ENCODE measurements at regions not wholly inside any gene's neighbourhood (a gene's known extent, or its start where the extent isn't known, plus 50 kb on each side); places are given as distances from the start of the nearest gene placed in this dataset.

- no peaks in the 10 kb centered on the region for H3K36me3 ChIP-seq (ENCODE audit: control insufficient read depth, insufficient read depth, low read length)
- no peak overlapping the region for H3K27ac ChIP-seq (ENCODE audit: insufficient read depth, low read length)
- H3K27me3 ChIP-seq (ENCODE audit: control insufficient read depth, insufficient read depth, low read length), result peaks cover 11% of the 10 kb centered on the region
- TF ChIP-seq EZH2 (IDR thresholded peaks at IDR 0.05; ENCODE audit: low read length, missing control alignments), result no peak
- no peak for TF ChIP-seq CTCF (conservative IDR thresholded peaks at IDR 0.05 in 1 of 2, IDR thresholded peaks at IDR 0.05 in 1 of 2; ENCODE audit: low read depth in 1 of 2, low read length in 2 of 2)
- no peaks in the 10 kb centered on the region for H3K9me3 ChIP-seq (ENCODE audit: control insufficient read depth, insufficient read depth, low read depth, low read length)
- no peak overlapping the region for H3K4me3 ChIP-seq (replicated peaks in 1 of 4; ENCODE audit: control extremely low read depth in 1 of 4, insufficient read depth in 1 of 4, low read depth in 3 of 4, low read length in 4 of 4)
- peaks cover 11% of the 10 kb centered on the region for H3K4me1 ChIP-seq (ENCODE audit: control insufficient read depth, extremely low read depth, insufficient read depth, low read length)
- H4K20me1 ChIP-seq (ENCODE audit: control insufficient read depth, extremely low read depth, insufficient read depth, low read length), result no peaks in the 10 kb centered on the region
- DNase-seq (ENCODE audit: low read depth in 2 of 2), result no peak
- no peaks in the 10 kb centered on the region for H3K79me2 ChIP-seq (ENCODE audit: control insufficient read depth, insufficient read depth, low read length)
- H3K9ac ChIP-seq (ENCODE audit: insufficient read depth, low read length), result no peak overlapping the region
- no peak overlapping the region for H2AFZ ChIP-seq (ENCODE audit: low read length)
- H3K4me2 ChIP-seq (ENCODE audit: extremely low read depth, insufficient read depth, low read length), result no peak overlapping the region
These were observed 50.7 kb upstream of the DLK1 start for GRCh38 chr14:100675699-100676684.
